Panc1 (cell line): ENCODE measurements at regions not wholly inside any gene's neighbourhood (a gene's known extent, or its start where the extent isn't known, plus 50 kb on each side); places are given as distances from the start of the nearest gene placed in this dataset.

Experiments used
- ATAC-seq: fragments of 200-7000 bp; cut with Tn5 transposase; 2 replicates; pipeline ENCODE4 v1.9.1; 2020; ENCODE audit warnings: mild to moderate bottlenecking, moderate library complexity
- BruUV-seq: library from RNA; stranded (reverse); fragments of 400-500 nt; replicated peaks from 2 replicates; lab custom pipeline; 2021; lab: Mats Ljungman, UMichigan
- CTCF ChIA-PET: fragments of 300-600 bp; sonication (Branson Sonifier 250); formaldehyde crosslinking; loops from one replicate; lab custom pipeline; 2022; ENCODE audit warnings: antibody characterized with exemption; lab: Charles Lee
- POLR2A ChIA-PET: fragments of 300-600 bp; sonication (Branson Sonifier 250); formaldehyde crosslinking; loops from one replicate; lab custom pipeline; 2022; ENCODE audit warnings: antibody characterized with exemption; lab: Charles Lee
- DNase-seq: peaks from one replicate; pipeline ENCODE4 v3.0.0-alpha.2; 2010; ENCODE audit warnings: low read depth, low spot score
- H3K27ac ChIP-seq: 2 replicates; pipeline ENCODE4 v1.5.1; 2011; ENCODE audit warnings: mild to moderate bottlenecking, low read length, inconsistent platforms
- H3K27me3 ChIP-seq: fragments of 200-500 bp; sonication (Bioruptor generic); 2 replicates; pipeline ENCODE4 v1.6.0; 2014; ENCODE audit warnings: low read length, inconsistent platforms; ENCODE audit not compliant: control insufficient read depth, insufficient read depth
- H3K36me3 ChIP-seq: fragments of 200-500 bp; sonication (Bioruptor generic); 2 replicates; pipeline ENCODE4 v1.5.1; 2014; ENCODE audit warnings: inconsistent platforms, mild to moderate bottlenecking, low read length, moderate library complexity; ENCODE audit not compliant: control insufficient read depth, insufficient read depth
- H3K4me1 ChIP-seq: 2 replicates; pipeline ENCODE4 v1.5.1; 2011; ENCODE audit warnings: inconsistent platforms, mild to moderate bottlenecking, low read length, moderate library complexity; ENCODE audit not compliant: control insufficient read depth, insufficient read depth
- H3K4me3 ChIP-seq, 2 experiments: 2 replicates each; pipeline ENCODE4 v1.5.1; 2011 to 2012; ENCODE audit warnings: low read depth in 2 of 2, low read length in 2 of 2, mild to moderate bottlenecking in 2 of 2, inconsistent platforms in 1 of 2, moderate library complexity in 1 of 2
- H3K9me3 ChIP-seq: fragments of 200-500 bp; sonication (Bioruptor generic); 2 replicates; pipeline ENCODE4 v1.5.1; 2014; ENCODE audit warnings: low read depth, mild to moderate bottlenecking, inconsistent platforms, low read length, moderate library complexity; ENCODE audit not compliant: control insufficient read depth, insufficient read depth
- POLR2AphosphoS5 ChIP-seq: IDR thresholded peaks from 2 replicates; pipeline ENCODE4 v1.6.1; 2012; ENCODE audit warnings: mild to moderate bottlenecking, low read depth, low read length, moderate library complexity
- REST ChIP-seq, 2 experiments: IDR thresholded peaks; 2 replicates each; pipeline ENCODE4 v1.6.1; 2011 to 2012; ENCODE audit warnings: low read depth in 2 of 2, control low read depth in 1 of 2, low read length in 1 of 2, mild to moderate bottlenecking in 1 of 2, moderate library complexity in 1 of 2; ENCODE audit not compliant: insufficient read depth in 1 of 2
- SIN3A ChIP-seq: IDR thresholded peaks from 2 replicates; pipeline ENCODE4 v1.6.1; 2012; ENCODE audit warnings: low read depth, mild to moderate bottlenecking, low read length, moderate library complexity, borderline replicate concordance; ENCODE audit not compliant: insufficient read depth
- TCF7L2 ChIP-seq: IDR thresholded peaks from 2 replicates; pipeline ENCODE4 v1.6.1; 2011; ENCODE audit warnings: mild to moderate bottlenecking, low read depth, low read length, inconsistent platforms
- in situ Hi-C: cut with HindIII; loops from 2 replicates; pipeline ENCODE4 v1.10.0; 2016; ENCODE audit warnings: low sequenced_read_pairs, low pct_unique_long_range_greater_than_20kb
- intact Hi-C: fragments of 100-400 bp; cut with micrococcal nuclease; formaldehyde crosslinking; loops from one replicate; pipeline ENCODE4 v1.10.0; 2022; ENCODE audit not compliant: unreplicated experiment
- TF ChIP-seq, protein P1 (sequence below): fragments of 450-650 bp; IDR thresholded peaks from 2 replicates; pipeline ENCODE4 v1.5.1; 2017; ENCODE audit warnings: mild to moderate bottlenecking

DNA sequence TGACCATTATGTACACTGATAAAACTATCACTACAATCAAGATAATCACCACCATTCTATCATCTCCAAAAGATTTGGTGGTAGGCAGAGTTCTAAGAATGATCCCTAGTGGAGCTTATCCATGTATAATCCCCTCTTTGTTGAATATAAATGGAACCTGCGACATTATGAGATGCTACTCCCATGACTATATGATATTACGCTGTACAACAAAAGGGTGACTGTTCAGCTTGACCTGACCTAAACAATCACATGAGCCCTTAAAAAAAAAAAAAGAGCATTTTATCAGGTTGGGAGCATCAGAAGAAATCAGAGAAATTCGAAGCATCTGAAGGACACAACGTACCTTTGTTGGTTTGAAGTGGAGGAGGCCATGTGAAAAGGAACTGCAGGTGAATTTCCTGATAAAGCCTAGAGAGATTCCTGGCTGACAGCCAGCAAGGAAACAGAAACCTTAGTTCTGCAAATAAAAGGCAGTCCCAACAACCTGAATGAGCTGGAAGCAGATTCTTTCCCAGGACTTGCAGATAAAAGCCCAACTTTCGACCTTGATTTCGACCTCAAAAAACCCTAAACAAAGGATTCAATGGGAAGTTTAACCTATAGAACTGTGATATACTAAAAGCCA lies 270.7 kb downstream of the ADRA2A start:
- in situ Hi-C loops, result no loop called here
- Histone ChIP-seq H3K4me3 (no peak overlapping the region), H3K27ac (no peak overlapping the region), H3K27me3 (peaks cover 3% of the 10 kb centered on the region; the same call in 1 of the 2 replicates), H3K9me3 (no peaks in the 10 kb centered on the region), H3K4me1 (no peaks in the 10 kb centered on the region), H3K36me3 (no peaks in the 10 kb centered on the region)
- no TSS peak for BruUV-seq
- no peak for DNase-seq
- intact Hi-C loops, result no loop called here
- TF ChIP-seq, protein P1, sequence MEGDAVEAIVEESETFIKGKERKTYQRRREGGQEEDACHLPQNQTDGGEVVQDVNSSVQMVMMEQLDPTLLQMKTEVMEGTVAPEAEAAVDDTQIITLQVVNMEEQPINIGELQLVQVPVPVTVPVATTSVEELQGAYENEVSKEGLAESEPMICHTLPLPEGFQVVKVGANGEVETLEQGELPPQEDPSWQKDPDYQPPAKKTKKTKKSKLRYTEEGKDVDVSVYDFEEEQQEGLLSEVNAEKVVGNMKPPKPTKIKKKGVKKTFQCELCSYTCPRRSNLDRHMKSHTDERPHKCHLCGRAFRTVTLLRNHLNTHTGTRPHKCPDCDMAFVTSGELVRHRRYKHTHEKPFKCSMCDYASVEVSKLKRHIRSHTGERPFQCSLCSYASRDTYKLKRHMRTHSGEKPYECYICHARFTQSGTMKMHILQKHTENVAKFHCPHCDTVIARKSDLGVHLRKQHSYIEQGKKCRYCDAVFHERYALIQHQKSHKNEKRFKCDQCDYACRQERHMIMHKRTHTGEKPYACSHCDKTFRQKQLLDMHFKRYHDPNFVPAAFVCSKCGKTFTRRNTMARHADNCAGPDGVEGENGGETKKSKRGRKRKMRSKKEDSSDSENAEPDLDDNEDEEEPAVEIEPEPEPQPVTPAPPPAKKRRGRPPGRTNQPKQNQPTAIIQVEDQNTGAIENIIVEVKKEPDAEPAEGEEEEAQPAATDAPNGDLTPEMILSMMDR, result no peak
- no peak for TF ChIP-seq SIN3A
- TF ChIP-seq TCF7L2, result no peak
- ATAC-seq, result no peak
- ChIA-PET POLR2A (no interaction called here), CTCF (no interaction called here)

DNA sequence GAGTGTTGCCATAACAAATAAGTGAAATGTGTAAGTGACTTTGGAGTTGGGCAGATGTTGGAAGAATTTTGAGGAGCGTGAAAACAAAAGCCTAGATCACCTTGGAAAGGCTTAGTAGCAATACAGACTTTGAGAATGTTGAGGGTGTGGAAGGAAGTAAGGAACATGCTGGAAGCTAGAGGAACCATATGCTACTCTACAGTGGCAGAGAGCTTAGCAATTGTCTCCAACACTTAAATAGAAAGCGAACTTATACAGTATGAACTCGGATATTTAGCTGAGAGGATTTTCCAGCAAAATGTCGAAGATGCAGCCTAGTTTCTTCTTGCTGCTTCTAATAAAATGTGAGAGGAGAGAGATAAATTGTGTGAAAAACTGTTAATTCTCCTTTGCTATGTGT lies 271.2 kb downstream of the ADRA2A start:
- Histone ChIP-seq H3K27ac (no peak overlapping the region), H3K9me3 (no peaks in the 10 kb centered on the region), H3K36me3 (no peaks in the 10 kb centered on the region), H3K4me3 (no peak overlapping the region), H3K27me3 (peaks cover 3% of the 10 kb centered on the region; the same call in 1 of the 2 replicates), H3K4me1 (no peaks in the 10 kb centered on the region)
- TF ChIP-seq SIN3A, result no peak
- TF ChIP-seq, protein P1, result no peak
- no peak for TF ChIP-seq TCF7L2
- no peak for TF ChIP-seq REST (IDR thresholded peaks at IDR 0.05; ENCODE audit: insufficient read depth in 1 of 2, low read depth in 2 of 2, low read length in 1 of 2)
- TF ChIP-seq POLR2AphosphoS5, result no peak
- no peak for ATAC-seq
- no peak for DNase-seq
- ChIA-PET POLR2A (no interaction called here), CTCF (no interaction called here)
- intact Hi-C loops (no loop called here), in situ Hi-C loops (no loop called here)
- no TSS peak for BruUV-seq
